ENCODE measurements at regions not wholly inside any gene's neighbourhood (a gene's known extent, or its start where the extent isn't known, plus 50 kb on each side); places are given as distances from the start of the nearest gene placed in this dataset.

DNA sequence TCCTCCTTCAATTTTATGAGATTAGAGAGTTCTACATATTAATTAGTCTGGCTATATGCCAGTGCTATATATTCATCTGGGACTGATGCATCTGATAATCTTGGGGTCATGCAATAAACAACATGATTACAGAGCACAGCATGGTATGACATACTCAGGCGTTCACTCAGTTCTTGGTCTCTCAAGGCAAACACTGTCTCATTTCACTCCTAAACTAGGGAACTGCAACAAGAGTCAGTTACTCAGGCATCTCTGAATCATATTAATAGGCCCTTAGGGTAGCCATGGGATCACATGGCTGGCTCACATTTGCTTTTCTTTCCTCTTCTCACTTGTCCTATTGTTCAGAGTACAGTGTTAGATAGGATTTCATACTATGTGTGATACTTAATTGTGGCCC lies 91.8 kb upstream of the TMEM260 start:
- TF ChIP-seq, protein P1, sequence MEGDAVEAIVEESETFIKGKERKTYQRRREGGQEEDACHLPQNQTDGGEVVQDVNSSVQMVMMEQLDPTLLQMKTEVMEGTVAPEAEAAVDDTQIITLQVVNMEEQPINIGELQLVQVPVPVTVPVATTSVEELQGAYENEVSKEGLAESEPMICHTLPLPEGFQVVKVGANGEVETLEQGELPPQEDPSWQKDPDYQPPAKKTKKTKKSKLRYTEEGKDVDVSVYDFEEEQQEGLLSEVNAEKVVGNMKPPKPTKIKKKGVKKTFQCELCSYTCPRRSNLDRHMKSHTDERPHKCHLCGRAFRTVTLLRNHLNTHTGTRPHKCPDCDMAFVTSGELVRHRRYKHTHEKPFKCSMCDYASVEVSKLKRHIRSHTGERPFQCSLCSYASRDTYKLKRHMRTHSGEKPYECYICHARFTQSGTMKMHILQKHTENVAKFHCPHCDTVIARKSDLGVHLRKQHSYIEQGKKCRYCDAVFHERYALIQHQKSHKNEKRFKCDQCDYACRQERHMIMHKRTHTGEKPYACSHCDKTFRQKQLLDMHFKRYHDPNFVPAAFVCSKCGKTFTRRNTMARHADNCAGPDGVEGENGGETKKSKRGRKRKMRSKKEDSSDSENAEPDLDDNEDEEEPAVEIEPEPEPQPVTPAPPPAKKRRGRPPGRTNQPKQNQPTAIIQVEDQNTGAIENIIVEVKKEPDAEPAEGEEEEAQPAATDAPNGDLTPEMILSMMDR (conservative IDR thresholded peaks at IDR 0.05; ENCODE audit: low read depth, low read length): no peak
- peak; percentile 85 for TF ChIP-seq CEBPB (IDR thresholded peaks at IDR 0.05; ENCODE audit: low read depth, low read length)
